Tibial artery (tissue), 4 donors: ENCODE measurements at regions not wholly inside any gene's neighbourhood (a gene's known extent, or its start where the extent isn't known, plus 50 kb on each side); places are given as distances from the start of the nearest gene placed in this dataset.

ENCODE experiments used
- DNase-seq, 2 donors: peaks; one replicate each; pipeline ENCODE4 v3.0.0-alpha.2; 2019
- H3K27ac ChIP-seq, 2 donors: fragments of 200-600 bp; sonication (generic) in 1 of 2; 1 replicate in 1 of 2; 2 replicates in 1 of 2; pipeline ENCODE4 v1.5.1; 2018 to 2019; ENCODE audit warnings: mild to moderate bottlenecking in 1 of 2
- H3K27me3 ChIP-seq, 2 donors: fragments of 200-600 bp; sonication (generic) in 1 of 2; one replicate each; pipeline versions ENCODE4 v1.5.1 to v1.6.0; 2016 to 2019
- H3K36me3 ChIP-seq, 3 donors: fragments of 200-600 bp; sonication (generic) in 2 of 3; one replicate each; pipeline ENCODE4 v1.5.1; 2016 to 2019; ENCODE audit warnings: mild to moderate bottlenecking in 2 of 3
- H3K4me1 ChIP-seq, 4 donors: fragments of 200-600 bp; sonication (generic) in 2 of 4; 1 replicate in 3 of 4; 2 replicates in 1 of 4; pipeline ENCODE4 v1.5.1; 2016 to 2019
- H3K4me3 ChIP-seq, 2 donors: fragments of 200-600 bp; sonication (generic) in 1 of 2; 1 replicate in 1 of 2; 2 replicates in 1 of 2; pipeline ENCODE4 v1.5.1; 2018 to 2019; ENCODE audit warnings: mild to moderate bottlenecking in 2 of 2
- H3K9me3 ChIP-seq, 3 donors: fragments of 200-600 bp; sonication (generic) in 1 of 3; one replicate each; pipeline ENCODE4 v1.5.1; 2016 to 2019
- intact Hi-C: fragments of 100-400 bp; cut with DNase I; formaldehyde crosslinking; loops from one replicate; pipeline ENCODE4 v1.15.0; 2023; ENCODE audit warnings: low total_unique reads
- TF ChIP-seq, protein P1 (sequence below), 2 experiments: fragments of 200-600 bp in 1 of 2; fragments of 450-650 bp in 1 of 2; IDR thresholded peaks; one replicate each; pipeline ENCODE4 v1.5.1; 2017 to 2019; ENCODE audit warnings: antibody characterized with exemption in 2 of 2, mild to moderate bottlenecking in 1 of 2, moderate library complexity in 1 of 2

GRCh38 chr15:55126111-55126510, 70.6 kb downstream of the RSL24D1 start:
- no peak for DNase-seq
- no peaks in the 10 kb centered on the region for H3K27me3 ChIP-seq

GRCh38 chr15:55124616-55125015, 72.1 kb downstream of the RSL24D1 start:
- Histone ChIP-seq H3K4me1 (no peaks in the 10 kb centered on the region), H3K9me3 (no peaks in the 10 kb centered on the region), H3K36me3 (no peaks in the 10 kb centered on the region), H3K27me3 (no peaks in the 10 kb centered on the region), H3K4me3 (no peak overlapping the region), H3K27ac (no peak overlapping the region)
- TF ChIP-seq, protein P1, sequence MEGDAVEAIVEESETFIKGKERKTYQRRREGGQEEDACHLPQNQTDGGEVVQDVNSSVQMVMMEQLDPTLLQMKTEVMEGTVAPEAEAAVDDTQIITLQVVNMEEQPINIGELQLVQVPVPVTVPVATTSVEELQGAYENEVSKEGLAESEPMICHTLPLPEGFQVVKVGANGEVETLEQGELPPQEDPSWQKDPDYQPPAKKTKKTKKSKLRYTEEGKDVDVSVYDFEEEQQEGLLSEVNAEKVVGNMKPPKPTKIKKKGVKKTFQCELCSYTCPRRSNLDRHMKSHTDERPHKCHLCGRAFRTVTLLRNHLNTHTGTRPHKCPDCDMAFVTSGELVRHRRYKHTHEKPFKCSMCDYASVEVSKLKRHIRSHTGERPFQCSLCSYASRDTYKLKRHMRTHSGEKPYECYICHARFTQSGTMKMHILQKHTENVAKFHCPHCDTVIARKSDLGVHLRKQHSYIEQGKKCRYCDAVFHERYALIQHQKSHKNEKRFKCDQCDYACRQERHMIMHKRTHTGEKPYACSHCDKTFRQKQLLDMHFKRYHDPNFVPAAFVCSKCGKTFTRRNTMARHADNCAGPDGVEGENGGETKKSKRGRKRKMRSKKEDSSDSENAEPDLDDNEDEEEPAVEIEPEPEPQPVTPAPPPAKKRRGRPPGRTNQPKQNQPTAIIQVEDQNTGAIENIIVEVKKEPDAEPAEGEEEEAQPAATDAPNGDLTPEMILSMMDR (IDR thresholded peaks at IDR 0.05), result no peak
- intact Hi-C loops, result no loop called here
- DNase-seq, result no peak

More at GRCh38 chr15:55126111-55126510, 70.6 kb downstream of the RSL24D1 start:
- no peaks in the 10 kb centered on the region for H3K4me1 ChIP-seq
- H3K27ac ChIP-seq, result no peak overlapping the region
- H3K36me3 ChIP-seq, result no peaks in the 10 kb centered on the region
- no peaks in the 10 kb centered on the region for H3K9me3 ChIP-seq
- TF ChIP-seq, protein P1 (IDR thresholded peaks at IDR 0.05), result no peak
- intact Hi-C loops, result no loop called here
- H3K4me3 ChIP-seq, result no peak overlapping the region

GRCh38 chr15:55118344-55118870, 78.3 kb downstream of the RSL24D1 start:
- H3K4me1 ChIP-seq, result peaks cover 0 to 5% (median 0%) of the 10 kb centered on the region in 4 donors
- intact Hi-C loops, result no loop called here
- no peak overlapping the region for H3K27ac ChIP-seq
- no peaks in the 10 kb centered on the region for H3K36me3 ChIP-seq
- H3K4me3 ChIP-seq, result no peak overlapping the region
- no peaks in the 10 kb centered on the region for H3K27me3 ChIP-seq
- TF ChIP-seq, protein P1 (IDR thresholded peaks at IDR 0.05), result no peak
- H3K9me3 ChIP-seq, result no peaks in the 10 kb centered on the region
- no peak for DNase-seq

DNA sequence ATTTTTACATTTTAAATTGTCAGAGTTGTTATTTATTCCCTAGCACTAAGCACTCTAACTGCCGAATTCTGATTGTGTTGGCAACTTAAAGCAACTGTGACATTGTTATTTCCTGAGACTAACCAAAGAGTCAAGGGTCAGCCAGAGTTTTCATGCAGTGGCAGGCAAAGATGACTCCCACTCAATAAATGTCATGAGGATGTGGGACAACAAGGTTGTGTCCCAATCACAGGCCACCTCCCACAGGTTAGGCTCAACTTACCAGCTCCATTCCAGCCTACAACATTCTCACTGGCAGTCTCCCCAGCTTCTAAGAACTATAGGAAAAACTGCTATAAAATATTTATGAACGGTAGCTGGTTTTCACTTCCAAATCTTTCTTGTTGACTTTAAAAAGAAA, 80.1 kb downstream of the RSL24D1 start:
- DNase-seq, result no peak
- intact Hi-C loops, result no loop called here
- Histone ChIP-seq H3K4me3 (no peak overlapping the region), H3K4me1 (peaks cover 0 to 5% (median 0%) of the 10 kb centered on the region in 4 donors), H3K9me3 (no peaks in the 10 kb centered on the region), H3K27ac (no peak overlapping the region), H3K36me3 (no peaks in the 10 kb centered on the region), H3K27me3 (no peaks in the 10 kb centered on the region)
- TF ChIP-seq, protein P1 (IDR thresholded peaks at IDR 0.05), result no peak

GRCh38 chr15:55113736-55114135, 83.0 kb downstream of the RSL24D1 start:
- Histone ChIP-seq H3K9me3 (no peaks in the 10 kb centered on the region), H3K27ac (no peak overlapping the region), H3K36me3 (no peaks in the 10 kb centered on the region), H3K4me1 (peaks cover 0 to 5% (median 0%) of the 10 kb centered on the region in 4 donors), H3K27me3 (no peaks in the 10 kb centered on the region), H3K4me3 (no peak overlapping the region)
- intact Hi-C loops, result no loop called here
- TF ChIP-seq, protein P1 (IDR thresholded peaks at IDR 0.05), result no peak
- no peak for DNase-seq

DNA sequence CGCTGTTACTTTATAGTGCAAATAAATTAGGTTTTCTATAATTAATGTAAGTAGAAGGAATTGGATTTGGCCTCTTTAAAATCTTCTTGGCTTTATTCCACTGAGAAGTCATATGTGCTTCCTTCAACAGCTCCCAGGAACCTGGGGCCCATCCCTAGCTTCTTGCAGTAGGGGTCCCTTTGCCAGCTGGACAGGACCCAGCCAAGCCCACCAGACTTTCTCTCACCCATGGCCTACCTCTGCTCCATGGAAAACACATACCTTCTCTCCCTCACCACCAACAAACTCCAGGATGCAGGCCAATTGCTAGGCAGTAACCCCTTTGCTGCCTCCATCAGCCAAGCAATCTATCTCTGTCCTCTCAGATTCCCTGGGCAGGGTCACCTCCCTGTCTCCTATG, 84.0 kb downstream of the RSL24D1 start:
- Histone ChIP-seq H3K27me3 (no peaks in the 10 kb centered on the region), H3K36me3 (no peaks in the 10 kb centered on the region), H3K4me3 (no peak overlapping the region), H3K9me3 (no peaks in the 10 kb centered on the region), H3K4me1 (no peaks in the 10 kb centered on the region), H3K27ac (no peak overlapping the region)
- intact Hi-C loops, result no loop called here
- TF ChIP-seq, protein P1 (IDR thresholded peaks at IDR 0.05), result no peak
- no peak for DNase-seq
